ENCODE measurements at regions not wholly inside any gene's neighbourhood (a gene's known extent, or its start where the extent isn't known, plus 50 kb on each side); places are given as distances from the start of the nearest gene placed in this dataset.

DNA sequence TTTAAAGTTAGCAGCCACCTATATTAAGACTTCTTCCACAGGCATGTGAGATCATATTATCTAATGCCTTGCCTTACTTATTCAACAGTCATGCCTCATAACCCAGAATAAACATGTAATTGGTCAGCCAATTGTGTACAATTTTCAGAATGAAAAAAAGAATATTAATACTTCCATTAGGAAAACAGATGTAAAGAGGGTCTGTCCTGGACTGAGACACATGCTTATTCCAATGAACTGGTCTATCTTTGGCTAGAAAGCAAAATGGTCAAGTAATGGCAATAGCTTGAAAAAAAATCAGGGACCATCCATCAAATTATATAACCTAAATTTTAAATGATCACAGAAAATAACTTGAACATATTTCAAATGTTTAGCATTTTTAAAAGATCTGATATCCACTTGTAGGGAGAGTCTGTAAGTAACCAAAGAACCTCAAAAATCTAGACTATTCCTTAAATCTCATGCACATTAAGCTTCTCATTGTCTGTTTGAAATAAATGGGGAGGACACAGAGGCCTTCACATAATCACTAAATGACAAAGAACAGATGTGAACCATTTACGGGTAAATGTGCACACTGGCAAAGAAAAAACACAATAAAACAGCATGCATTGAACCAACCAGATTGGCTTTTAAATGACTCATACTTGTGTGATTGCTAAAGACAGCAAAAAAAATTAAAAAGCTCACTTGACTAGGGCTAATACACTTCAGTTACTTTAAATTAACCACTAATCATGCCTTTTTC lies 568.8 kb upstream of the PCDH15 start:
- H3K9me3 ChIP-seq = no peaks in the 10 kb centered on the region
- intact Hi-C loops (cut with DNase I) = no loop called here
- H3K27me3 ChIP-seq (replicated peaks; ENCODE audit: insufficient read depth) = no peaks in the 10 kb centered on the region
- no peak overlapping the region for H3K27ac ChIP-seq
- no peak for DNase-seq (ENCODE audit: low spot score)
- no peak overlapping the region for H3K4me3 ChIP-seq
- no peaks in the 10 kb centered on the region for H3K4me1 ChIP-seq (replicated peaks)
- no peaks in the 10 kb centered on the region for H3K36me3 ChIP-seq
- 24% methylated on average over 1 of the region's 1 CpG for WGBS
- TF ChIP-seq POLR2AphosphoS5 (IDR thresholded peaks at IDR 0.05) (no peak), POLR2A (IDR thresholded peaks at IDR 0.05) (no peak), CTCF (IDR thresholded peaks at IDR 0.05) (no peak)

GRCh38 chr10:55368467-55368866 lies 567.4 kb upstream of the PCDH15 start:
- intact Hi-C loops (cut with DNase I) = no loop called here
- no peaks in the 10 kb centered on the region for H3K27me3 ChIP-seq (replicated peaks; ENCODE audit: insufficient read depth)
- H3K4me1 ChIP-seq (replicated peaks) = no peaks in the 10 kb centered on the region
- DNase-seq (ENCODE audit: low spot score) = no peak
- no peak overlapping the region for H3K27ac ChIP-seq
- H3K36me3 ChIP-seq = no peaks in the 10 kb centered on the region
- H3K9me3 ChIP-seq = no peaks in the 10 kb centered on the region
- 80% methylated on average over 2 of the region's 2 CpGs for WGBS
- TF ChIP-seq POLR2A (IDR thresholded peaks at IDR 0.05) (no peak), POLR2AphosphoS5 (IDR thresholded peaks at IDR 0.05) (no peak), CTCF (IDR thresholded peaks at IDR 0.05) (no peak)
- H3K4me3 ChIP-seq = no peak overlapping the region

DNA sequence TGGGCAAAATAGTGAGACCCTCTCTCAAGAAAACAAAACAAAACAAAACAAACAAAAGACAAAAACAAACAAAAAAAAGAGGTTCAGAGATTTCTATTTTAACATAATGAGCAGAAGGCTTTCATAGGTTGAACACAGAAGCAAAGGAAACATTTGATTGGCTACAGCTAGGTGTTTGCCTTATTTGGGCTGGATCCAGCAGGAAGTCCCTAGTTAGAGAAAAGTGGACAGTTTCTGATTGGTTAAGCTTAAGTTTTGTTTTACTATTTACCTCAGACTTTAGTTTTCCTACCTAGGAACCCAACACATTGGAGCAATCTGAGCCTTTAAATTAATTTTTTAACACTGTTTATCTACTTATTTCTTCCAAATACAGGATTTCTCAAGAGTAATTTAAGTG lies 566.5 kb upstream of the PCDH15 start:
- Histone ChIP-seq H3K9me3 (no peaks in the 10 kb centered on the region), H3K4me3 (no peak overlapping the region), H3K27me3 (replicated peaks; ENCODE audit: insufficient read depth) (no peaks in the 10 kb centered on the region), H3K36me3 (no peaks in the 10 kb centered on the region), H3K4me1 (replicated peaks) (no peaks in the 10 kb centered on the region), H3K27ac (no peak overlapping the region)
- intact Hi-C loops (cut with DNase I) = no loop called here
- no peak for TF ChIP-seq POLR2AphosphoS5 (IDR thresholded peaks at IDR 0.05)
- no peak for TF ChIP-seq CTCF (IDR thresholded peaks at IDR 0.05)
- no peak for TF ChIP-seq POLR2A (IDR thresholded peaks at IDR 0.05)
- no peak for DNase-seq (ENCODE audit: low spot score)

DNA sequence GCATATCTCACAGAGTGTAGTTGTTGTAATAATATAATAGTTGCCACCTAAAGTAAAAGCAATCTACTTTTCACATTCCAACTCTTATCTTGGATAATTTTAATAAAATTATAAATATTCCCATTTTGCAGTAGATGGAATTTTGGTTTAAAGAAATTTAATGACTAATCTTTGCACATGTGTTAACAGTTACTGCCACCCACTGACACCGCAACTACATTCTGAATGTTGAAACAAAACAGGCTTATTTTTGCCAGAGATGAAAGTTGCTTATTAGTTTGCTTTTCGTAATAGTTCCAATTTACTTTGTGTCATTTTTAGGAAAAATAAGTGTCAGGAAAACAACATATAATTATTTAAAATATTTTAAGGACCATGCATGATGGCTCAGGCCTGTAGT lies 557.5 kb upstream of the PCDH15 start:
- WGBS = 91% methylated on average over 2 of the region's 2 CpGs
- Histone ChIP-seq H3K9me3 (no peaks in the 10 kb centered on the region), H3K27ac (no peak overlapping the region), H3K4me1 (replicated peaks) (no peaks in the 10 kb centered on the region), H3K4me3 (no peak overlapping the region), H3K27me3 (replicated peaks; ENCODE audit: insufficient read depth) (no peaks in the 10 kb centered on the region), H3K36me3 (no peaks in the 10 kb centered on the region)
- DNase-seq (ENCODE audit: low spot score) = no peak
- intact Hi-C loops (cut with DNase I) = no loop called here
- TF ChIP-seq POLR2AphosphoS5 (IDR thresholded peaks at IDR 0.05) (no peak), POLR2A (IDR thresholded peaks at IDR 0.05) (no peak), CTCF (IDR thresholded peaks at IDR 0.05) (no peak)

- DNase-seq (ENCODE audit: low spot score) = no peak
Measured at GRCh38 chr10:55353414-55353813, 552.4 kb upstream of the PCDH15 start.

More at GRCh38 chr10:55353414-55353813, 552.4 kb upstream of the PCDH15 start:
- Histone ChIP-seq H3K27ac (no peak overlapping the region), H3K4me1 (replicated peaks) (no peaks in the 10 kb centered on the region), H3K36me3 (no peaks in the 10 kb centered on the region), H3K9me3 (no peaks in the 10 kb centered on the region), H3K4me3 (no peak overlapping the region), H3K27me3 (replicated peaks; ENCODE audit: insufficient read depth) (no peaks in the 10 kb centered on the region)
- TF ChIP-seq CTCF (IDR thresholded peaks at IDR 0.05) (no peak), POLR2AphosphoS5 (IDR thresholded peaks at IDR 0.05) (no peak), POLR2A (IDR thresholded peaks at IDR 0.05) (no peak)
- 38% methylated on average over 1 of the region's 1 CpG for WGBS
- intact Hi-C loops (cut with DNase I) = no loop called here

Measured in prostate gland (tissue), 2 donors.